ENCODE measurements at regions not wholly inside any gene's neighbourhood (a gene's known extent, or its start where the extent isn't known, plus 50 kb on each side); places are given as distances from the start of the nearest gene placed in this dataset.

- H3K4me1 Mint-ChIP-seq, result no peaks in the 10 kb centered on the region
- CTCF ChIA-PET (ENCODE audit: partially characterized antibody), result no interaction called here
- no peak overlapping the region for H3K27ac Mint-ChIP-seq
- no peaks in the 10 kb centered on the region for H3K36me3 ChIP-seq (ENCODE audit: insufficient read depth, low read length)
- H3K27me3 ChIP-seq (ENCODE audit: insufficient read depth, low read length), result no peaks in the 10 kb centered on the region
- peaks cover 0 to 3% (median under 1%) of the 10 kb centered on the region in 8 donors for H3K9me3 Mint-ChIP-seq
- no peaks in the 10 kb centered on the region for H3K36me3 Mint-ChIP-seq
- DNase-seq, result no peak
- no peaks in the 10 kb centered on the region for H3K4me1 ChIP-seq (ENCODE audit: insufficient read depth, low read length)
- POLR2A ChIA-PET (ENCODE audit: partially characterized antibody), result no interaction called here
- H3K9me3 ChIP-seq (ENCODE audit: control insufficient read depth in 1 of 2, low read length in 2 of 2), result no peaks in the 10 kb centered on the region
- no peak overlapping the region for H3K4me3 Mint-ChIP-seq
- H3K4me3 ChIP-seq (ENCODE audit: low read length in 2 of 2), result no peak overlapping the region
- H3K27me3 Mint-ChIP-seq, result no peaks in the 10 kb centered on the region
- H3K27ac ChIP-seq (ENCODE audit: low read depth, low read length), result no peak overlapping the region
- intact Hi-C loops (cut with micrococcal nuclease), result no loop called here
Observed at GRCh38 chr5:84573017-84573712, 188.5 kb upstream of the EDIL3 start.

DNA sequence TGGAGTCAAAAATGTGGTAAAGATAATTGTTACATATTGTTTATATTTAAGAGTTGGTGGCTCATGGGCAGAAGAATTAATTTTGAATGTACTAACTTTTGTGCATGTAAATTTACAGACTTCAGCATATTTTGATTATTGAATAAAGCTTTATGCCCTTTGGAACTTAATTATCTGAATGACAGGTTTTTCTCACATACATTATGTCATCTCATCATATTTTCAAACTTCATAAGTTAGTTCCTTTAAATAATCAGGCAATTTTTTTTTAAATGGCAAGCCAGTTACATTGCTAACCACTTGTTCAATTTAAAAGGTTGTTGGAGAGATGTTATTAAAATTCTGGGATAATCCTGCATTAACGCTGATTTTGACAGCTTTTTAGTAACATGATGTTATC lies 184.6 kb upstream of the EDIL3 start:
- no peak overlapping the region for H3K4me3 Mint-ChIP-seq
- ChIA-PET POLR2A (ENCODE audit: partially characterized antibody) (no interaction called here), CTCF (ENCODE audit: partially characterized antibody) (no interaction called here)
- Histone ChIP-seq H3K9me3 (ENCODE audit: control insufficient read depth in 1 of 2, low read length in 2 of 2) (no peaks in the 10 kb centered on the region), H3K4me1 (ENCODE audit: insufficient read depth, low read length) (no peaks in the 10 kb centered on the region), H3K4me3 (ENCODE audit: low read length in 2 of 2) (no peak overlapping the region), H3K27ac (ENCODE audit: low read depth, low read length) (no peak overlapping the region), H3K36me3 (ENCODE audit: insufficient read depth, low read length) (no peaks in the 10 kb centered on the region), H3K27me3 (ENCODE audit: insufficient read depth, low read length) (no peaks in the 10 kb centered on the region)
- H3K9me3 Mint-ChIP-seq, result peaks cover 0 to 3% (median 0%) of the 10 kb centered on the region in 8 donors
- no peaks in the 10 kb centered on the region for H3K27me3 Mint-ChIP-seq
- no peak overlapping the region for H3K27ac Mint-ChIP-seq
- intact Hi-C loops (cut with micrococcal nuclease), result no loop called here
- DNase-seq, result no peak
- H3K36me3 Mint-ChIP-seq, result no peaks in the 10 kb centered on the region
- H3K4me1 Mint-ChIP-seq, result no peaks in the 10 kb centered on the region

GRCh38 chr5:84568171-84568570 lies 183.5 kb upstream of the EDIL3 start:
- no peaks in the 10 kb centered on the region for H3K4me1 Mint-ChIP-seq
- Histone ChIP-seq H3K27ac (ENCODE audit: low read depth, low read length) (no peak overlapping the region), H3K4me1 (ENCODE audit: insufficient read depth, low read length) (no peaks in the 10 kb centered on the region), H3K4me3 (ENCODE audit: low read length in 2 of 2) (no peak overlapping the region), H3K9me3 (ENCODE audit: control insufficient read depth in 1 of 2, low read length in 2 of 2) (no peaks in the 10 kb centered on the region), H3K27me3 (ENCODE audit: insufficient read depth, low read length) (no peaks in the 10 kb centered on the region), H3K36me3 (ENCODE audit: insufficient read depth, low read length) (no peaks in the 10 kb centered on the region)
- H3K36me3 Mint-ChIP-seq, result no peaks in the 10 kb centered on the region
- ChIA-PET POLR2A (ENCODE audit: partially characterized antibody) (no interaction called here), CTCF (ENCODE audit: partially characterized antibody) (no interaction called here)
- no peaks in the 10 kb centered on the region for H3K27me3 Mint-ChIP-seq
- H3K27ac Mint-ChIP-seq, result no peak overlapping the region
- intact Hi-C loops (cut with micrococcal nuclease), result no loop called here
- peaks cover 0 to 3% (median 0%) of the 10 kb centered on the region in 8 donors for H3K9me3 Mint-ChIP-seq
- H3K4me3 Mint-ChIP-seq, result no peak overlapping the region
- DNase-seq, result no peak

DNA sequence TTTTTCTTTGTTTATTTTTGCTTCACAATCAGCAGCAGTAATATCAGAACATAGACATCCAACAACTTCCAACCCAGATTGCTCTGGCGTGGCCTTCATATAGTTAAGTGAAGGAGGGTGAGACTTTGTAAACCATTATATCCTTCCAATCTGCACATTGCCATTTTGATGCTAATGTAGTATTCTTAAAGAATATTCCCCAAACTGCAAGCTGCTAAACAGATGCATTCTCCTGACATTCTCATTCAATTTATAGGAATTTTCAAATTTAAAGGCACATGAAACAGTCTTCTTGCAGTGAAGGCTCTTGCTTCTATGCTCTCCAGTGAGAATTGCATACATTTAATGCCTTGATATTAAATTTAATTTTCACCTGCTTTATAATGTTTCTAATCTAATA lies 181.2 kb upstream of the EDIL3 start:
- Histone ChIP-seq H3K9me3 (ENCODE audit: control insufficient read depth in 1 of 2, low read length in 2 of 2) (no peaks in the 10 kb centered on the region), H3K27me3 (ENCODE audit: insufficient read depth, low read length) (no peaks in the 10 kb centered on the region), H3K4me1 (ENCODE audit: insufficient read depth, low read length) (no peaks in the 10 kb centered on the region), H3K4me3 (ENCODE audit: low read length in 2 of 2) (no peak overlapping the region), H3K27ac (ENCODE audit: low read depth, low read length) (no peak overlapping the region), H3K36me3 (ENCODE audit: insufficient read depth, low read length) (no peaks in the 10 kb centered on the region)
- CTCF ChIA-PET (ENCODE audit: partially characterized antibody), result no interaction called here
- Mint-ChIP-seq H3K27me3 (no peaks in the 10 kb centered on the region), H3K36me3 (no peaks in the 10 kb centered on the region), H3K4me3 (no peak overlapping the region), H3K4me1 (no peaks in the 10 kb centered on the region), H3K27ac (no peak overlapping the region), H3K9me3 (peaks cover 0 to 6% (median under 1%) of the 10 kb centered on the region in 8 donors)
- no peak for DNase-seq
- POLR2A ChIA-PET (ENCODE audit: partially characterized antibody), result no interaction called here
- intact Hi-C loops (cut with micrococcal nuclease), result no loop called here

DNA sequence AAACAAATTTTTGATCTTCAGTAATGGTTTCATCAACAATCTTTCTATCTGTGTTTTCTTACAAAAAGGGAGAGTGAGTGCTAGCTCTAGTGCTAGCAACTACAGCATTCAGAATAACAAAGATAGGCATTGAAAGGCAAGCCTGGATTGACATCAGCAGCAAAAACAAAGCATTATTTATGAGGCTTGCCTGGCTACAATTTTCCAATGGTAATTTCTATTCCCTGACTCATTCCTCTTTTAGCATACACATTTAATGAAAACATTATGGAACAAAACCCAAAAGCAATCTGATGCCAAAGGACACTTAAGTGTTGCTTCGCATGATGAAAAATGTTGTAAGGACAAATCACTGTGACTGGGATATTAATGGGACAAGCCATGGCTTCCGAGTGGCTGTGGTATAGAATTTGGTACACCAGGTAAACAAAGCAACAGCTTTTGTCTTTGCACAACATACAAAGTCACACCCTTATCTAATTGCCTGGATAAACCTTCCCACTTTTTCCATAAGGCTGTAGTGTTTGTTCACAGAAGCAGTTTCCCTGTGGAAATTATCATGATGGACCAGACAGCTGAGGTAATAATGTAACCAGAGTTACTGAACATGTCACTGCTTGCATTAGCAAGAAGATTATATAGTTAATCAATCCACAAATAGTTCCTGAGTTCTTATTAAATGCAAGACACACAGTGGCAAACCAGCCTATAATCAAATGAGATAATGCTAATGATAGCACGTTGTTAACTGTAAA lies 179.8 kb upstream of the EDIL3 start:
- Histone ChIP-seq H3K9me3 (ENCODE audit: control insufficient read depth in 1 of 2, low read length in 2 of 2) (no peaks in the 10 kb centered on the region), H3K27me3 (ENCODE audit: insufficient read depth, low read length) (no peaks in the 10 kb centered on the region), H3K27ac (ENCODE audit: low read depth, low read length) (no peak overlapping the region), H3K36me3 (ENCODE audit: insufficient read depth, low read length) (no peaks in the 10 kb centered on the region), H3K4me3 (ENCODE audit: low read length in 2 of 2) (no peak overlapping the region), H3K4me1 (ENCODE audit: insufficient read depth, low read length) (no peaks in the 10 kb centered on the region)
- Mint-ChIP-seq H3K27me3 (no peaks in the 10 kb centered on the region), H3K4me1 (no peaks in the 10 kb centered on the region), H3K27ac (no peak overlapping the region), H3K9me3 (peaks cover 0 to 3% (median under 1%) of the 10 kb centered on the region in 8 donors), H3K4me3 (no peak overlapping the region), H3K36me3 (no peaks in the 10 kb centered on the region)
- no peak for DNase-seq
- intact Hi-C loops (cut with micrococcal nuclease), result no loop called here
- POLR2A ChIA-PET (ENCODE audit: partially characterized antibody), result no interaction called here
- CTCF ChIA-PET (ENCODE audit: partially characterized antibody), result no interaction called here

DNA sequence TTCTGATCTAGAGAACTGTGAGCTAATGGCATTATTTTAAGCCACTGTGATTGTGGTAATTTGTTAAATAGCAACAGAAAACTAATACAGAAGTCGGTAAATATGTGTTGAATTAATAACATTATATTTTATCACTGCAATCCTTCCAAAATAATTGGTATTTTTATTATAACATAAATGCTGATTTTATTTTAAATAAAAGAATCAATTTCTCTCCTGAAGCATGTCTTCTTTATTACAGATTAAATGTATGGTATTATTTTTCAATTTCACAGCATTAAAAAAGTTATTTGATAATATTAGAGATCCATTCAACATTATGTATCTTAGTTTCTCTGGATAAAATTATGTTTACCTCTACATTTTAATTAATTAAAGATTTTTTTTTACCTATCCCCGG lies 165.5 kb upstream of the EDIL3 start:
- Mint-ChIP-seq H3K36me3 (no peaks in the 10 kb centered on the region), H3K9me3 (peaks cover 0 to 14% (median 4%) of the 10 kb centered on the region in 8 donors), H3K4me3 (no peak overlapping the region), H3K4me1 (no peaks in the 10 kb centered on the region), H3K27me3 (no peaks in the 10 kb centered on the region), H3K27ac (no peak overlapping the region)
- DNase-seq, result no peak
- CTCF ChIA-PET (ENCODE audit: partially characterized antibody), result interaction anchor here (0.9 kb wide), 1 partner anchor 12 kb away, joined by 3 read pairs; no protein-coding TSS in a partner anchor
- POLR2A ChIA-PET (ENCODE audit: partially characterized antibody), result no interaction called here
- H3K4me1 ChIP-seq (ENCODE audit: insufficient read depth, low read length), result no peaks in the 10 kb centered on the region
- no peak overlapping the region for H3K4me3 ChIP-seq (ENCODE audit: low read length in 2 of 2)
- no peaks in the 10 kb centered on the region for H3K36me3 ChIP-seq (ENCODE audit: insufficient read depth, low read length)
- no peaks in the 10 kb centered on the region for H3K27me3 ChIP-seq (ENCODE audit: insufficient read depth, low read length)
- intact Hi-C loops (cut with micrococcal nuclease), result no loop called here
- no peaks in the 10 kb centered on the region for H3K9me3 ChIP-seq (ENCODE audit: control insufficient read depth in 1 of 2, low read length in 2 of 2)
- no peak overlapping the region for H3K27ac ChIP-seq (ENCODE audit: low read depth, low read length)

DNA sequence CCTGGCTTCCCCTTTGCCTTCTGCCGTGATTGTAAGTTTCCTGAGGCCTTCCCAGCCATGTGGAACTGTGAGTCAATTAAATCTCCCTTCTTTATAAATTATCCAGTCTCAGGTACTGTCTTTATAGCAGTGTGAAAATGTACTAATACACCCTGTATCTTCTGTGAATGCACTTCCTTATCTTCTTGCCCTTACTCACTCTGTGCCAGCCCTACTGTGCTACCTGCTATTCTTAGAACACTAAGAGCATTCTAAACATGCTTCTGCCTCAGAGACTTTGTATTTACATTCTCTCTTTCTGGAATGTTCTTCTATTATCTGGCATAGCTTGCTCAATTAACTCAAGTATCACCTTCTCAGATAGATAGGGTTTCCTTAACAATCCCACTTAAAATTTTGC lies 164.4 kb upstream of the EDIL3 start:
- Histone ChIP-seq H3K36me3 (ENCODE audit: insufficient read depth, low read length) (no peaks in the 10 kb centered on the region), H3K27ac (ENCODE audit: low read depth, low read length) (no peak overlapping the region), H3K4me1 (ENCODE audit: insufficient read depth, low read length) (no peaks in the 10 kb centered on the region), H3K9me3 (ENCODE audit: control insufficient read depth in 1 of 2, low read length in 2 of 2) (no peaks in the 10 kb centered on the region), H3K4me3 (ENCODE audit: low read length in 2 of 2) (no peak overlapping the region), H3K27me3 (ENCODE audit: insufficient read depth, low read length) (no peaks in the 10 kb centered on the region)
- H3K27me3 Mint-ChIP-seq, result no peaks in the 10 kb centered on the region
- H3K36me3 Mint-ChIP-seq, result no peaks in the 10 kb centered on the region
- no peaks in the 10 kb centered on the region for H3K4me1 Mint-ChIP-seq
- no peak overlapping the region for H3K4me3 Mint-ChIP-seq
- intact Hi-C loops (cut with micrococcal nuclease), result no loop called here
- POLR2A ChIA-PET (ENCODE audit: partially characterized antibody), result no interaction called here
- DNase-seq, result no peak
- CTCF ChIA-PET (ENCODE audit: partially characterized antibody), result no interaction called here
- peaks cover 0 to 11% (median 5%) of the 10 kb centered on the region in 8 donors for H3K9me3 Mint-ChIP-seq
- no peak overlapping the region for H3K27ac Mint-ChIP-seq

All from CD4-positive, alpha-beta memory T cell (primary cell).